Psoas muscle (tissue), 7 donors: ENCODE measurements at regions not wholly inside any gene's neighbourhood (a gene's known extent, or its start where the extent isn't known, plus 50 kb on each side); places are given as distances from the start of the nearest gene placed in this dataset.

ENCODE experiments used
- ATAC-seq, 4 donors: fragments of 200-7000 bp; cut with Tn5 transposase; one replicate each; pipeline ENCODE4 v1.9.1; 2020; ENCODE audit warnings: moderate library complexity in 3 of 4, mild to moderate bottlenecking in 2 of 4
- DNase-seq, 2 donors: peaks; one replicate each; pipeline ENCODE4 v3.0.0-alpha.2; 2020
- H3K27ac ChIP-seq: fragments of 200-600 bp; one replicate; pipeline ENCODE4 v1.8.0; 2022
- H3K27me3 ChIP-seq, 3 donors: fragments of 200-600 bp in 1 of 3; one replicate each; pipeline versions ENCODE4 v1.6.1 to v1.8.0; 2013 to 2022; ENCODE audit warnings: low read length in 2 of 3, mild to moderate bottlenecking in 2 of 3, moderate library complexity in 1 of 3; ENCODE audit not compliant: insufficient read depth in 3 of 3
- H3K36me3 ChIP-seq, 2 donors: fragments of 200-600 bp in 1 of 2; one replicate each; pipeline versions ENCODE4 v1.6.1 to v1.8.0; 2013 to 2022; ENCODE audit warnings: low read depth in 1 of 2, mild to moderate bottlenecking in 1 of 2, moderate library complexity in 1 of 2; ENCODE audit not compliant: insufficient read depth in 1 of 2
- H3K4me1 ChIP-seq: fragments of 200-600 bp; one replicate; pipeline ENCODE4 v1.8.0; 2022
- H3K4me3 ChIP-seq: fragments of 200-600 bp; one replicate; pipeline ENCODE4 v1.8.0; 2022; ENCODE audit warnings: mild to moderate bottlenecking
- H3K9me3 ChIP-seq: fragments of 200-600 bp; one replicate; pipeline ENCODE4 v1.8.0; 2022
- CTCF ChIP-seq: fragments of 200-600 bp; IDR thresholded peaks from one replicate; pipeline ENCODE4 v1.8.0; 2022; ENCODE audit warnings: antibody characterized with exemption
- WGBS, 3 donors: extraction: QIAGEN DNeasy Blood & Tissue Kit; methylation state at CpG; one replicate each; pipeline versions ENCODE4 v1.1.6 to v1.1.7; 2013; 5-methylcytosine and 5-hydroxymethylcytosine counted together
- intact Hi-C, 2 donors: fragments of 100-400 bp; cut with DNase I; formaldehyde crosslinking; loops; one replicate each; pipeline versions ENCODE4 v1.11.0 to v1.14.2; 2022
- donor health status: healthy with polysubstance abuse.
- donor health status: DM: no; HTN: no; CAD: no; lungs with moderate emphysema.
- donor health status: Bipolar disorder and iron deficiency.
- donor health status: healthy.
- donor health status: DM: yes; HTN: yes; CAD: no.
- donor health status: DM: no; HTN: no; CAD: no.
- donor health status: DM: yes; HTN: yes; CAD: no.

DNA sequence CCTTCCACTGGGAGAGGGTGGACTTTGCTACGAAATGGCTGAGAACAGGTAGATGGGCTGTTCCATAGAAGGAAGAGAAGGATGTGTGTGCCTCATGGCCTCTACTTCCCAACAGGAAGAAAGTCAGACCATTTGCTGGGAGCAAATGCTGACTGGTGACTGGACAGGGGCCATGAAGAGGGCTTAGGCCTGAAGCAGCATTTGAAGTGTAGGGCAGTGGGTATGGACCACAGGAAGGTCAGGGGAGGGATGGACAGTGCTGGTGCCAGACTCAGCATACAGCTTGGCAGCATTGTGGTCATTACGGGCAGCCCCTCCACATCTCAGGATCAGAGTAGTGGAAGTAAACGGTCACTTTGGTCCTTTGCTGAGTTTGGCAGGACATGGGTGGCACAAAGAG, 275.7 kb downstream of the MATN1 start:
- Histone ChIP-seq H3K9me3 (no peaks in the 10 kb centered on the region), H3K36me3 (no peaks in the 10 kb centered on the region), H3K27ac (no peak overlapping the region), H3K4me3 (no peak overlapping the region), H3K4me1 (no peaks in the 10 kb centered on the region), H3K27me3 (no peaks in the 10 kb centered on the region)
- DNase-seq (no peak), ATAC-seq (no peak)
- intact Hi-C loops, result no loop called here
- TF ChIP-seq CTCF, result no peak
- WGBS, 3 donors, result 78 to 92% (median 86%) methylated on average over 3 of the region's 3 CpGs

GRCh38 chr1:30447080-30447479, 276.3 kb downstream of the MATN1 start:
- Histone ChIP-seq H3K4me1 (no peaks in the 10 kb centered on the region), H3K27me3 (no peaks in the 10 kb centered on the region), H3K9me3 (no peaks in the 10 kb centered on the region), H3K27ac (no peak overlapping the region), H3K4me3 (no peak overlapping the region), H3K36me3 (no peaks in the 10 kb centered on the region)
- ATAC-seq (no peak), DNase-seq (no peak)
- TF ChIP-seq CTCF, result no peak
- WGBS, 3 donors, result 50 to 80% (median 72%) methylated on average over 6 of the region's 6 CpGs
- intact Hi-C loops, result no loop called here

DNA sequence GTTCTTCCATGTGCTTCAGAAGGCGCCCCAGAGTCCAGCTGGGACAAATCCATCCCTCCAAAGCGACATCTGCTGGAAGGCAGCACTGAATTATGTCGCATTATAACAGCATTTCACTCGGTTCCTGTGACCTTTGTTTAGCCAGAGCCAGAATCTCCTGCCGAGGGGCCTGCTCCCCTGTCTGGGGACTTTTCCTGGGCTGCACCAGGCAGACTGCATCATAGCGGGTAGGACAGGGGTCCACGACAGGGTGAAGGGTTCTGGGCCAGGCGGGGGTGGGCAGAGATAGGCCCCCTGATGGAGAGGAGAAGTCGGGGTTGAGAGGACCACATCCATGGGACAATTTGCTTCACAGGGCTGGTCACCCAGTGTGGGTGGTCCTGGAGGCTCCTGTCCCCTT, 276.9 kb downstream of the MATN1 start:
- no peaks in the 10 kb centered on the region for H3K27me3 ChIP-seq
- 27 to 45% (median 32%) methylated on average over 9 of the region's 9 CpGs for WGBS, 3 donors
- DNase-seq (no peak), ATAC-seq (no peak)
- no peak overlapping the region for H3K27ac ChIP-seq
- H3K36me3 ChIP-seq, result no peaks in the 10 kb centered on the region
- intact Hi-C loops, result no loop called here
- no peak for TF ChIP-seq CTCF
- H3K4me1 ChIP-seq, result no peaks in the 10 kb centered on the region
- no peaks in the 10 kb centered on the region for H3K9me3 ChIP-seq
- H3K4me3 ChIP-seq, result no peak overlapping the region

GRCh38 chr1:30446095-30446494, 277.3 kb downstream of the MATN1 start:
- H3K9me3 ChIP-seq, result no peaks in the 10 kb centered on the region
- intact Hi-C loops, result no loop called here
- no peaks in the 10 kb centered on the region for H3K27me3 ChIP-seq
- WGBS, 3 donors, result 34 to 45% (median 42%) methylated on average over 11 of the region's 11 CpGs
- no peak overlapping the region for H3K4me3 ChIP-seq
- DNase-seq (no peak), ATAC-seq (no peak)
- H3K36me3 ChIP-seq, result no peaks in the 10 kb centered on the region
- no peak overlapping the region for H3K27ac ChIP-seq
- no peaks in the 10 kb centered on the region for H3K4me1 ChIP-seq
- TF ChIP-seq CTCF, result no peak

- no peaks in the 10 kb centered on the region for H3K36me3 ChIP-seq
- DNase-seq (no peak), ATAC-seq (no peak)
- no peaks in the 10 kb centered on the region for H3K9me3 ChIP-seq
- intact Hi-C loops, result no loop called here
- no peak overlapping the region for H3K27ac ChIP-seq
- TF ChIP-seq CTCF, result no peak
- no peak overlapping the region for H3K4me3 ChIP-seq
- 67 to 69% (median 68%) methylated on average over 10 of the region's 10 CpGs for WGBS, 3 donors
- no peaks in the 10 kb centered on the region for H3K4me1 ChIP-seq
- no peaks in the 10 kb centered on the region for H3K27me3 ChIP-seq
Measured at GRCh38 chr1:30445449-30445848, 277.9 kb downstream of the MATN1 start.
